Upper lobe of left lung (tissue), 4 donors: ENCODE measurements at regions not wholly inside any gene's neighbourhood (a gene's known extent, or its start where the extent isn't known, plus 50 kb on each side); places are given as distances from the start of the nearest gene placed in this dataset.

Experiments
- CTCF ChIP-seq, 6 experiments: fragments of 450-650 bp in 4 of 6; fragments of 200-600 bp in 2 of 6; sonication (generic) in 2 of 6; IDR thresholded peaks; one replicate each; pipeline ENCODE4 v1.5.1; 2016 to 2019; ENCODE audit warnings: antibody characterized with exemption in 6 of 6
- POLR2AphosphoS5 ChIP-seq, 2 donors: sonication (generic); formaldehyde crosslinking; IDR thresholded peaks; one replicate each; pipeline ENCODE4 v1.5.1; 2017; ENCODE audit warnings: antibody characterized with exemption in 2 of 2

DNA sequence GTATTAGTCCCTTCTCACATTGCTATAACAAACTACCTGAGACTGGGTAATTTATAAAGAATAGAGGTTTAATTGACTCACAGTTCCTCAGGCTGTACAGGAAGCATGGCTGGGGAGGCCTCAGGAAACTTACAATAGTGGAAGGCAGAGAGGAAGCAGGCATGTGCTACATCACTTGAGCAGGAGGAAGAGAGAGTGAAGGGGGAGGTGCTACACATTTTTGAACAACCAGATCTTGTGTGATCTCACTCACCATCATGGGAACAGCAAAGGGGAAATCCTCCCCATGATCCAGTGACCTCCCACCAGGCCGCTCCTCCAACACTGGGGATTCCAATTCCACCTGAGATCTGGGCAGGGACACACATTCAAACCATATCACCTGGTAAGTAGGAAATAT is 630.6 kb downstream of the QKI start:
- TF ChIP-seq CTCF (IDR thresholded peaks at IDR 0.05) (no peak), POLR2AphosphoS5 (IDR thresholded peaks at IDR 0.05) (no peak)
